DND-41 (cell line): ENCODE measurements at regions not wholly inside any gene's neighbourhood (a gene's known extent, or its start where the extent isn't known, plus 50 kb on each side); places are given as distances from the start of the nearest gene placed in this dataset.

Source experiments
- ATAC-seq: fragments of 200-7000 bp; cut with Tn5 transposase; 3 replicates; pipeline ENCODE4 v1.9.1; 2021; ENCODE audit warnings: low read depth; ENCODE audit not compliant: insufficient read depth
- DNase-seq: peaks from one replicate; pipeline ENCODE4 v3.0.0-alpha.2; 2020
- H2AFZ ChIP-seq: 2 replicates; pipeline ENCODE4 v1.6.0; 2012; ENCODE audit warnings: low read depth, low read length
- H3K27ac ChIP-seq: 2 replicates; pipeline ENCODE4 v1.5.1; 2012; ENCODE audit warnings: low read length, inconsistent platforms
- H3K27me3 ChIP-seq: fragments of 200-600 bp; sonication (generic); 2 replicates; pipeline ENCODE4 v1.6.0; 2012; ENCODE audit warnings: low read length, mild to moderate bottlenecking, inconsistent platforms; ENCODE audit not compliant: insufficient read depth, poor library complexity
- H3K36me3 ChIP-seq: 2 replicates; pipeline ENCODE4 v1.5.1; 2012; ENCODE audit warnings: low read length, inconsistent platforms; ENCODE audit not compliant: insufficient read depth
- H3K4me1 ChIP-seq: 2 replicates; pipeline ENCODE4 v1.5.1; 2012; ENCODE audit warnings: mild to moderate bottlenecking, low read length; ENCODE audit not compliant: insufficient read depth
- H3K4me2 ChIP-seq: 2 replicates; pipeline ENCODE4 v1.6.0; 2012; ENCODE audit warnings: mild to moderate bottlenecking, moderate library complexity, low read length, inconsistent platforms; ENCODE audit not compliant: insufficient read depth
- H3K4me3 ChIP-seq, 2 experiments: fragments of 200-600 bp in 1 of 2; shearing (Covaris generic) in 1 of 2; 2 replicates each; pipeline ENCODE4 v1.5.1; 2012 to 2016; ENCODE audit warnings: inconsistent platforms in 2 of 2, low read length in 2 of 2, mild to moderate bottlenecking in 2 of 2, low read depth in 1 of 2, moderate library complexity in 1 of 2
- H3K79me2 ChIP-seq: 2 replicates; pipeline ENCODE4 v1.6.0; 2012; ENCODE audit warnings: low read length, inconsistent platforms; ENCODE audit not compliant: insufficient read depth
- H3K9ac ChIP-seq: 2 replicates; pipeline ENCODE4 v1.6.0; 2012; ENCODE audit warnings: low read depth, mild to moderate bottlenecking, inconsistent platforms, low read length, moderate library complexity
- H3K9me3 ChIP-seq: 2 replicates; pipeline ENCODE4 v1.5.1; 2012; ENCODE audit warnings: low read length, moderate library complexity, mild to moderate bottlenecking, inconsistent platforms; ENCODE audit not compliant: insufficient read depth, severe bottlenecking
- H4K20me1 ChIP-seq: 2 replicates; pipeline ENCODE4 v1.6.0; 2012; ENCODE audit warnings: low read length; ENCODE audit not compliant: insufficient read depth
- EZH2 ChIP-seq: IDR thresholded peaks from 3 replicates; pipeline ENCODE4 v1.6.1; 2012; ENCODE audit warnings: borderline replicate concordance, low read depth, mild to moderate bottlenecking, moderate library complexity, low read length, inconsistent platforms; ENCODE audit not compliant: severe bottlenecking
- TF ChIP-seq, protein P1 (sequence below): IDR thresholded peaks from 2 replicates; pipeline ENCODE4 v1.5.1; 2012; ENCODE audit warnings: borderline replicate concordance, low read length, moderate library complexity, mild to moderate bottlenecking; ENCODE audit not compliant: poor library complexity, severe bottlenecking; ENCODE audit errors: extremely low read depth

DNA sequence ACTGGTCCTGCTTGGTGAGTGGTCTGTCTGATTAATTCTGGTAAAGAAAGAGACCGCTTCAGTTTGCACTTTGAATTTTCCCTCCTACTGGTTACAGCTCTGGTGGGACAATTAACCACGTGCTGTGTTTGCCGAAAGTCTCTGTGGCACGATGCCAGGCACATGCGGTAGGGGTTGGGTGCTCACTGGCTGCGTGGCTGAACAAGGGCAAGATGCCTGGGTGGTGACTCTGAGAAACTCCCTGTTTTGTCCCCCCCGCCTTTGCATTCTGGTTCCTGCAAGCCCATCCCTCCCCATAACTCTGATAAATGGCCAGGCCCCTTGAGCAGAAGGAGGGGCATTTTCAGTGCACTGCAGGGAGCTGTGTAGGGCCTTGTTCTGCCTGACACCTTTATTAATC is 206.1 kb downstream of the TFCP2L1 start:
- Histone ChIP-seq H3K9ac (no peak overlapping the region), H3K27ac (no peak overlapping the region), H2AFZ (no peak overlapping the region), H3K4me1 (no peaks in the 10 kb centered on the region), H3K4me3 (no peak overlapping the region), H3K4me2 (no peak overlapping the region), H3K36me3 (no peaks in the 10 kb centered on the region), H4K20me1 (peaks cover 5% of the 10 kb centered on the region; the same call in 1 of the 2 replicates), H3K79me2 (no peaks in the 10 kb centered on the region), H3K27me3 (no peaks in the 10 kb centered on the region), H3K9me3 (no peaks in the 10 kb centered on the region)
- DNase-seq (no peak), ATAC-seq (no peak)
- TF ChIP-seq, protein P1, sequence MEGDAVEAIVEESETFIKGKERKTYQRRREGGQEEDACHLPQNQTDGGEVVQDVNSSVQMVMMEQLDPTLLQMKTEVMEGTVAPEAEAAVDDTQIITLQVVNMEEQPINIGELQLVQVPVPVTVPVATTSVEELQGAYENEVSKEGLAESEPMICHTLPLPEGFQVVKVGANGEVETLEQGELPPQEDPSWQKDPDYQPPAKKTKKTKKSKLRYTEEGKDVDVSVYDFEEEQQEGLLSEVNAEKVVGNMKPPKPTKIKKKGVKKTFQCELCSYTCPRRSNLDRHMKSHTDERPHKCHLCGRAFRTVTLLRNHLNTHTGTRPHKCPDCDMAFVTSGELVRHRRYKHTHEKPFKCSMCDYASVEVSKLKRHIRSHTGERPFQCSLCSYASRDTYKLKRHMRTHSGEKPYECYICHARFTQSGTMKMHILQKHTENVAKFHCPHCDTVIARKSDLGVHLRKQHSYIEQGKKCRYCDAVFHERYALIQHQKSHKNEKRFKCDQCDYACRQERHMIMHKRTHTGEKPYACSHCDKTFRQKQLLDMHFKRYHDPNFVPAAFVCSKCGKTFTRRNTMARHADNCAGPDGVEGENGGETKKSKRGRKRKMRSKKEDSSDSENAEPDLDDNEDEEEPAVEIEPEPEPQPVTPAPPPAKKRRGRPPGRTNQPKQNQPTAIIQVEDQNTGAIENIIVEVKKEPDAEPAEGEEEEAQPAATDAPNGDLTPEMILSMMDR: no peak
- TF ChIP-seq EZH2: no peak

DNA sequence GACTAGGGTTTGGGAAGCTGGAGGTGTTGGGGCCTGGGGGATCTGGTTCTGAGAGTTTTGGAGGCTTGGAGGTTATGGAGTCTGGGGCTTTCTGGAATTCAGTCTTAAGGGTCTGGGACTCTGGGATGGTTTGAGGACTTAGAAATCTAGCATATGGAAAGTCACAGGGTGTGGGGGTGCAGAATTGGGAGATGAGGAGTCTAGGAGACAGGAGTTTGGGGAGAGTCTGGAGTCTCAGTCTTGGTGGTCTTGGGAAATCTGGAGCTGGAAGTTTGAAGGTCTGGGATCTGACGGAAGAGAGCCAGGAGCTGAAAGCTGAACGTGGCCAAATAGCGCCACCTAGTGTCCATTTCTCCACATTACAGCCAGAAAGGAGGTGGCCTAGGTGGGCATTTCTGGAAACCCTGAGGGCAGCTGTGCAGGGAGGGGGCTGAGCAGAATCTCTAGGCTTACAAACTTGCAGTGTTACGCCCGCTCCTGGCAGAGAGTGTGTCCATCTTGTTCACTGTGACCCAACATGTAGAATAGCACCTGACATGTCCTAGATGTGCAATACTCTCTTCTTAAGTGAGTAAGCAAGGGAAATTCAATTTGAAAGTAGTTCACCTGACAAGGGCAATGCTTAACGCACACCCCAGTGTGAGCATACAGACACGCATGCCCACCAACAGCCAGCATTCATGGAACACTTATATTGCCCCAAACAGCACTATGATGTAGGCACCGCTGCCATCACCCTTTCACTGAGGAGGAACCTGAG is 204.8 kb downstream of the TFCP2L1 start:
- ATAC-seq (peak; percentile 64), DNase-seq (peak; percentile 58)
- H3K4me3 ChIP-seq: no peak overlapping the region
- H3K36me3 ChIP-seq: no peaks in the 10 kb centered on the region
- TF ChIP-seq, protein P1: peak; percentile 93
- no peak for TF ChIP-seq EZH2
- H3K9ac ChIP-seq: no peak overlapping the region
- H3K27ac ChIP-seq: no peak overlapping the region
- peaks cover 5% of the 10 kb centered on the region; the same call in 1 of the 2 replicates for H4K20me1 ChIP-seq
- no peaks in the 10 kb centered on the region for H3K4me1 ChIP-seq
- no peak overlapping the region for H3K4me2 ChIP-seq
- no peak overlapping the region for H2AFZ ChIP-seq
- H3K27me3 ChIP-seq: no peaks in the 10 kb centered on the region
- no peaks in the 10 kb centered on the region for H3K79me2 ChIP-seq
- no peaks in the 10 kb centered on the region for H3K9me3 ChIP-seq

DNA sequence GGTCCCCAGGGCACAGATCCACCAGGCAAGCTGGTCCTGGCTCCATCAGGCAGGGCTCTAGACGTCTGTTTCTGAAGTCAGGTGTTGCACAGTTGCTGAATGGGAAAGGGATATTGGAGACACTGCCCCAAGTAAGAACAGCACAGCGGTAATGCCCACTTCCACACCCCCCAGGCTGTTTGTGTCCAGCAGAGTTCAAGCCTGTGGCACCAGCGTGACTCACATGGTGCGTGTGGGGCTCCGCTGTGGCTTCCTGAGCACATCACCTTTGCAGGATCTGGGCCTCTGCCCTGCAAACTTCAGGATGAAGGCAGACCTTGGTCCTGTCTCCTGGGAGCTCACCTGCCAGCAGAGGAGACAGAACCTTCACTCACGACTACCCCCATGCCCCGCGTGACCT is 203.3 kb downstream of the TFCP2L1 start:
- no peaks in the 10 kb centered on the region for H3K36me3 ChIP-seq
- no peaks in the 10 kb centered on the region for H3K9me3 ChIP-seq

More for the DNA sequence above, 203.3 kb downstream of the TFCP2L1 start:
- DNase-seq (no peak), ATAC-seq (no peak)
- Histone ChIP-seq H3K4me3 (no peak overlapping the region), H3K4me2 (no peak overlapping the region), H4K20me1 (peaks cover 5% of the 10 kb centered on the region; the same call in 1 of the 2 replicates), H3K27ac (no peak overlapping the region), H3K9ac (no peak overlapping the region), H3K27me3 (no peaks in the 10 kb centered on the region), H3K4me1 (no peaks in the 10 kb centered on the region), H2AFZ (no peak overlapping the region), H3K79me2 (no peaks in the 10 kb centered on the region)
- TF ChIP-seq, protein P1: no peak
- no peak for TF ChIP-seq EZH2
